ENCODE measurements at regions not wholly inside any gene's neighbourhood (a gene's known extent, or its start where the extent isn't known, plus 50 kb on each side); places are given as distances from the start of the nearest gene placed in this dataset.

- Histone ChIP-seq H3K9ac (ENCODE audit: low read length) (no peak overlapping the region), H3K27me3 (ENCODE audit: insufficient read depth, low read depth, low read length) (no peaks in the 10 kb centered on the region), H3F3A (ENCODE audit: insufficient read depth, low read length, poor library complexity, severe bottlenecking) (no peaks in the 10 kb centered on the region), H3K27ac (ENCODE audit: low read length) (no peak overlapping the region), H3K4me2 (ENCODE audit: low read length) (no peak overlapping the region), H3K9me3 (ENCODE audit: low read length) (no peaks in the 10 kb centered on the region), H3K79me2 (replicated peaks; ENCODE audit: insufficient read depth, low read length) (no peaks in the 10 kb centered on the region), H4K20me1 (ENCODE audit: insufficient read depth) (no peaks in the 10 kb centered on the region), H3K36me3 (ENCODE audit: insufficient read depth, low read length) (no peaks in the 10 kb centered on the region), H2AFZ (ENCODE audit: low read depth, low read length) (no peak overlapping the region), H3K9me2 (ENCODE audit: insufficient read depth, low read length) (no peaks in the 10 kb centered on the region), H3K4me3 (ENCODE audit: low read length) (no peak overlapping the region)
- no peak for TF ChIP-seq RAD21 (conservative IDR thresholded peaks at IDR 0.05)
- no peak for TF ChIP-seq MXI1 (conservative IDR thresholded peaks at IDR 0.05; ENCODE audit: poor library complexity, severe bottlenecking)
- no peak for TF ChIP-seq EZH2 (IDR thresholded peaks at IDR 0.05; ENCODE audit: borderline replicate concordance, insufficient read depth, low read length, poor library complexity, severe bottlenecking)
- TF ChIP-seq REST (IDR thresholded peaks at IDR 0.05; ENCODE audit: borderline replicate concordance), result no peak
- TF ChIP-seq SMC3 (conservative IDR thresholded peaks at IDR 0.05; ENCODE audit: poor library complexity), result no peak
- TF ChIP-seq CTCF (IDR thresholded peaks at IDR 0.05; ENCODE audit: poor library complexity, severe bottlenecking), result no peak
- no peak for TF ChIP-seq EP300 (conservative IDR thresholded peaks at IDR 0.05; ENCODE audit: poor library complexity, severe bottlenecking)
- no peak for TF ChIP-seq TAF1 (IDR thresholded peaks at IDR 0.05; ENCODE audit: low read depth)
- no peak for TF ChIP-seq POLR2AphosphoS5 (IDR thresholded peaks at IDR 0.05)
Measured at GRCh38 chr3:159667261-159667660, 321.4 kb upstream of the IL12A start.

GRCh38 chr3:159668461-159668860, 320.2 kb upstream of the IL12A start:
- H3K27me3 ChIP-seq (ENCODE audit: insufficient read depth, low read depth, low read length), result no peaks in the 10 kb centered on the region
- H3K79me2 ChIP-seq (replicated peaks; ENCODE audit: insufficient read depth, low read length), result no peaks in the 10 kb centered on the region
- no peak for TF ChIP-seq EP300 (conservative IDR thresholded peaks at IDR 0.05; ENCODE audit: poor library complexity, severe bottlenecking)
- TF ChIP-seq TAF1 (IDR thresholded peaks at IDR 0.05; ENCODE audit: low read depth), result no peak
- H4K20me1 ChIP-seq (ENCODE audit: insufficient read depth), result no peaks in the 10 kb centered on the region
- no peak overlapping the region for H3K4me2 ChIP-seq (ENCODE audit: low read length)
- no peaks in the 10 kb centered on the region for H3K9me3 ChIP-seq (ENCODE audit: low read length)
- no peak overlapping the region for H3K9ac ChIP-seq (ENCODE audit: low read length)
- no peak overlapping the region for H3K4me3 ChIP-seq (ENCODE audit: low read length)
- H3F3A ChIP-seq (ENCODE audit: insufficient read depth, low read length, poor library complexity, severe bottlenecking), result no peaks in the 10 kb centered on the region
- H3K27ac ChIP-seq (ENCODE audit: low read length), result no peak overlapping the region
- no peak overlapping the region for H2AFZ ChIP-seq (ENCODE audit: low read depth, low read length)
- H3K9me2 ChIP-seq (ENCODE audit: insufficient read depth, low read length), result no peaks in the 10 kb centered on the region
- H3K36me3 ChIP-seq (ENCODE audit: insufficient read depth, low read length), result no peaks in the 10 kb centered on the region

GRCh38 chr3:159668990-159669476, 319.6 kb upstream of the IL12A start:
- no peak for TF ChIP-seq POLR2AphosphoS5 (IDR thresholded peaks at IDR 0.05)
- no peak for TF ChIP-seq REST (IDR thresholded peaks at IDR 0.05; ENCODE audit: borderline replicate concordance)
- TF ChIP-seq EP300 (conservative IDR thresholded peaks at IDR 0.05; ENCODE audit: poor library complexity, severe bottlenecking), result no peak
- no peak for TF ChIP-seq MXI1 (conservative IDR thresholded peaks at IDR 0.05; ENCODE audit: poor library complexity, severe bottlenecking)
- no peak for TF ChIP-seq CTCF (IDR thresholded peaks at IDR 0.05; ENCODE audit: poor library complexity, severe bottlenecking)
- no peak for TF ChIP-seq TAF1 (IDR thresholded peaks at IDR 0.05; ENCODE audit: low read depth)
- TF ChIP-seq EZH2 (IDR thresholded peaks at IDR 0.05; ENCODE audit: borderline replicate concordance, insufficient read depth, low read length, poor library complexity, severe bottlenecking), result no peak
- TF ChIP-seq SMC3 (conservative IDR thresholded peaks at IDR 0.05; ENCODE audit: poor library complexity), result no peak
- no peak for TF ChIP-seq RAD21 (conservative IDR thresholded peaks at IDR 0.05)
- Histone ChIP-seq H3K79me2 (replicated peaks; ENCODE audit: insufficient read depth, low read length) (no peaks in the 10 kb centered on the region), H3F3A (ENCODE audit: insufficient read depth, low read length, poor library complexity, severe bottlenecking) (no peaks in the 10 kb centered on the region), H2AFZ (ENCODE audit: low read depth, low read length) (no peak overlapping the region), H3K4me3 (ENCODE audit: low read length) (no peak overlapping the region), H3K36me3 (ENCODE audit: insufficient read depth, low read length) (no peaks in the 10 kb centered on the region), H4K20me1 (ENCODE audit: insufficient read depth) (no peaks in the 10 kb centered on the region), H3K9ac (ENCODE audit: low read length) (no peak overlapping the region), H3K27ac (ENCODE audit: low read length) (no peak overlapping the region), H3K9me2 (ENCODE audit: insufficient read depth, low read length) (no peaks in the 10 kb centered on the region), H3K9me3 (ENCODE audit: low read length) (no peaks in the 10 kb centered on the region), H3K4me2 (ENCODE audit: low read length) (no peak overlapping the region), H3K27me3 (ENCODE audit: insufficient read depth, low read depth, low read length) (no peaks in the 10 kb centered on the region)

All from neural cell (in vitro differentiated cells).